Suprapubic skin (tissue), 4 donors: ENCODE measurements at regions not wholly inside any gene's neighbourhood (a gene's known extent, or its start where the extent isn't known, plus 50 kb on each side); places are given as distances from the start of the nearest gene placed in this dataset.

Experiments
- DNase-seq, 2 donors: peaks; one replicate each; pipeline ENCODE4 v3.0.0-alpha.2; 2019; ENCODE audit warnings: low spot score in 2 of 2
- H3K27ac ChIP-seq: fragments of 200-600 bp; sonication (generic); one replicate; pipeline ENCODE4 v1.5.1; 2019
- H3K27me3 ChIP-seq: fragments of 200-600 bp; sonication (generic); one replicate; pipeline ENCODE4 v1.5.1; 2019
- H3K36me3 ChIP-seq: fragments of 200-600 bp; sonication (generic); one replicate; pipeline ENCODE4 v1.5.1; 2019
- H3K4me1 ChIP-seq: fragments of 200-600 bp; sonication (generic); one replicate; pipeline ENCODE4 v1.5.1; 2019
- H3K4me3 ChIP-seq: fragments of 200-600 bp; sonication (generic); one replicate; pipeline ENCODE4 v1.5.1; 2019; ENCODE audit warnings: mild to moderate bottlenecking
- H3K9me3 ChIP-seq: fragments of 200-600 bp; sonication (generic); one replicate; pipeline ENCODE4 v1.5.1; 2019
- EP300 ChIP-seq: sonication (generic); formaldehyde crosslinking; IDR thresholded peaks from one replicate; pipeline ENCODE4 v1.6.1; 2017; ENCODE audit warnings: antibody characterized with exemption
- POLR2A ChIP-seq, 2 donors: fragments of 450-650 bp; IDR thresholded peaks; one replicate each; pipeline ENCODE4 v1.6.1; 2017; ENCODE audit warnings: antibody characterized with exemption in 2 of 2, mild to moderate bottlenecking in 2 of 2, moderate library complexity in 2 of 2
- POLR2AphosphoS5 ChIP-seq, 3 donors: sonication (generic); formaldehyde crosslinking; IDR thresholded peaks; one replicate each; pipeline ENCODE4 v1.6.1; 2017; ENCODE audit warnings: antibody characterized with exemption in 3 of 3
- WGBS: methylation state at CpG from one replicate; pipeline ENCODE4 v1.1.5; 2018; 5-methylcytosine and 5-hydroxymethylcytosine counted together
- TF ChIP-seq, protein P1 (sequence below), 2 donors: fragments of 200-600 bp in 1 of 2; fragments of 450-650 bp in 1 of 2; sonication (generic) in 1 of 2; IDR thresholded peaks; one replicate each; pipeline ENCODE4 v1.5.1; 2016 to 2019; ENCODE audit warnings: antibody characterized with exemption in 2 of 2, mild to moderate bottlenecking in 1 of 2, moderate library complexity in 1 of 2

DNA sequence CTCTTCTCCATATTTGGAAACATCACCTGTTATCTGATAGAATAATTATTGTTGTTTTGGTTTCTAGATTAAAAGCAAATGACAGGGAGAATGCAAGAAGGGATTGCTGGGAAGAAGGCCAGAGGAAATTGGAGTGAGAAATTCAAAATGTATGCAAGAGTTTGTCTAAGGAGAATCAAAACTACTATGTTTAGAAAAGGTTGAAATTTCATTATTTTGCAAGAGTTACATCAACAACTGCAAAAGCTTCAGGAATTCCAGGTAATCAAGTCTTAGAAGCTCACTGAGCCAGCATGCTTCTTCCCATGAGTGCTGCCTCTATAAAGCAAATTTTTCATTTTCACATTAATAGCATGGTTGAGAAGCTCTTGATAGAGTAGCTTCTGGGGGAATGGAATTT lies 177.2 kb upstream of the GBE1 start:
- Histone ChIP-seq H3K4me1 (no peaks in the 10 kb centered on the region), H3K27me3 (no peaks in the 10 kb centered on the region), H3K27ac (no peak overlapping the region), H3K9me3 (no peaks in the 10 kb centered on the region), H3K36me3 (no peaks in the 10 kb centered on the region), H3K4me3 (no peak overlapping the region)
- TF ChIP-seq POLR2A (IDR thresholded peaks at IDR 0.05) = no peak
- TF ChIP-seq EP300 = no peak
- TF ChIP-seq POLR2AphosphoS5 (IDR thresholded peaks at IDR 0.05) = no peak
- TF ChIP-seq, protein P1, sequence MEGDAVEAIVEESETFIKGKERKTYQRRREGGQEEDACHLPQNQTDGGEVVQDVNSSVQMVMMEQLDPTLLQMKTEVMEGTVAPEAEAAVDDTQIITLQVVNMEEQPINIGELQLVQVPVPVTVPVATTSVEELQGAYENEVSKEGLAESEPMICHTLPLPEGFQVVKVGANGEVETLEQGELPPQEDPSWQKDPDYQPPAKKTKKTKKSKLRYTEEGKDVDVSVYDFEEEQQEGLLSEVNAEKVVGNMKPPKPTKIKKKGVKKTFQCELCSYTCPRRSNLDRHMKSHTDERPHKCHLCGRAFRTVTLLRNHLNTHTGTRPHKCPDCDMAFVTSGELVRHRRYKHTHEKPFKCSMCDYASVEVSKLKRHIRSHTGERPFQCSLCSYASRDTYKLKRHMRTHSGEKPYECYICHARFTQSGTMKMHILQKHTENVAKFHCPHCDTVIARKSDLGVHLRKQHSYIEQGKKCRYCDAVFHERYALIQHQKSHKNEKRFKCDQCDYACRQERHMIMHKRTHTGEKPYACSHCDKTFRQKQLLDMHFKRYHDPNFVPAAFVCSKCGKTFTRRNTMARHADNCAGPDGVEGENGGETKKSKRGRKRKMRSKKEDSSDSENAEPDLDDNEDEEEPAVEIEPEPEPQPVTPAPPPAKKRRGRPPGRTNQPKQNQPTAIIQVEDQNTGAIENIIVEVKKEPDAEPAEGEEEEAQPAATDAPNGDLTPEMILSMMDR (IDR thresholded peaks at IDR 0.05) = no peak
- DNase-seq = no peak

DNA sequence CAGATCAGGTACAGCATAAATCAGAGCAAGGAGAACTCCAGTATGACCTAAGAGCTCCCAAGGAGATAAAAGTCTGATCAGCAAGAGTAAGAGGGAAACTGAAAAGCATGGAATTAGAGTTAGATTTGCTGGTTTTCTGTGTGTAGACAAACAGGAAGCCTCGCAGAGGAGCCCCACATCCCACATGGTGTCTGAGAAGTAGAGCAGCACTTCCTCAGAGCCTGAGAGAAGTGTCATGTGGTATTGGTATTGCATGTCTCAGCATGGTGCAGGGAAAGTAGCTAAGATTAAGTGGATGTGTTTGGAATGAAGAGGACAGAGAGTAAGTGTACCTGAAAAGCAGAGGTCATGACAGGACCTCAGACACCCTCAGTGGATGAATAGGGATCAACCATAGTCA lies 175.4 kb upstream of the GBE1 start:
- H3K27ac ChIP-seq = no peak overlapping the region
- no peak for TF ChIP-seq POLR2AphosphoS5 (IDR thresholded peaks at IDR 0.05)
- TF ChIP-seq, protein P1 (IDR thresholded peaks at IDR 0.05) = no peak
- no peak for TF ChIP-seq POLR2A (IDR thresholded peaks at IDR 0.05)
- TF ChIP-seq EP300 = no peak

DNA sequence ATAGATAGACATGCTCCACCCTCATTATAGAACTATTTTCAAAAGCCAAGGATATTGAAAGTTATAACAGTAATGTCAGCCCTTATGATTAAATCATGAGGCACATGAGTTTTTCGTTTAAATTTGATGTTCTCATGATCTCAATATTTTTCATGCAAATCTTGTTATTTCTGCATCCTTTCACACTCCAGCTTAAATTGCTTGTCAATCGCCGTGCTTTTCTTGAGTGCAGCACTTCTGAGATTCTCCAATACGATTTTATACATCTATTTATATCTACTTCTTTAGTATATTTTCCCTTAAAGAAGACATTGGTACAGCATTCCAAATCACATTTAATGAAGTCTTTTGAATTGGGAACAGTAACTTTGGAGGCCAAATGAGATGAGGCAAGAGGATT lies 171.2 kb upstream of the GBE1 start:
- H3K27ac ChIP-seq = no peak overlapping the region
- no peak overlapping the region for H3K4me3 ChIP-seq
- no peaks in the 10 kb centered on the region for H3K4me1 ChIP-seq
- H3K9me3 ChIP-seq = no peaks in the 10 kb centered on the region
- WGBS = 83% methylated on average over 4 of the region's 4 CpGs
- DNase-seq = no peak
- no peaks in the 10 kb centered on the region for H3K27me3 ChIP-seq
- TF ChIP-seq, protein P1 (IDR thresholded peaks at IDR 0.05) = no peak
- no peak for TF ChIP-seq EP300
- TF ChIP-seq POLR2AphosphoS5 (IDR thresholded peaks at IDR 0.05) = no peak
- TF ChIP-seq POLR2A (IDR thresholded peaks at IDR 0.05) = no peak
- H3K36me3 ChIP-seq = no peaks in the 10 kb centered on the region

More for the DNA sequence above, 175.4 kb upstream of the GBE1 start:
- Histone ChIP-seq H3K4me1 (no peaks in the 10 kb centered on the region), H3K36me3 (no peaks in the 10 kb centered on the region), H3K9me3 (no peaks in the 10 kb centered on the region), H3K27me3 (no peaks in the 10 kb centered on the region), H3K4me3 (no peak overlapping the region)
- no peak for DNase-seq
- WGBS = 41% methylated on average over 1 of the region's 1 CpG

DNA sequence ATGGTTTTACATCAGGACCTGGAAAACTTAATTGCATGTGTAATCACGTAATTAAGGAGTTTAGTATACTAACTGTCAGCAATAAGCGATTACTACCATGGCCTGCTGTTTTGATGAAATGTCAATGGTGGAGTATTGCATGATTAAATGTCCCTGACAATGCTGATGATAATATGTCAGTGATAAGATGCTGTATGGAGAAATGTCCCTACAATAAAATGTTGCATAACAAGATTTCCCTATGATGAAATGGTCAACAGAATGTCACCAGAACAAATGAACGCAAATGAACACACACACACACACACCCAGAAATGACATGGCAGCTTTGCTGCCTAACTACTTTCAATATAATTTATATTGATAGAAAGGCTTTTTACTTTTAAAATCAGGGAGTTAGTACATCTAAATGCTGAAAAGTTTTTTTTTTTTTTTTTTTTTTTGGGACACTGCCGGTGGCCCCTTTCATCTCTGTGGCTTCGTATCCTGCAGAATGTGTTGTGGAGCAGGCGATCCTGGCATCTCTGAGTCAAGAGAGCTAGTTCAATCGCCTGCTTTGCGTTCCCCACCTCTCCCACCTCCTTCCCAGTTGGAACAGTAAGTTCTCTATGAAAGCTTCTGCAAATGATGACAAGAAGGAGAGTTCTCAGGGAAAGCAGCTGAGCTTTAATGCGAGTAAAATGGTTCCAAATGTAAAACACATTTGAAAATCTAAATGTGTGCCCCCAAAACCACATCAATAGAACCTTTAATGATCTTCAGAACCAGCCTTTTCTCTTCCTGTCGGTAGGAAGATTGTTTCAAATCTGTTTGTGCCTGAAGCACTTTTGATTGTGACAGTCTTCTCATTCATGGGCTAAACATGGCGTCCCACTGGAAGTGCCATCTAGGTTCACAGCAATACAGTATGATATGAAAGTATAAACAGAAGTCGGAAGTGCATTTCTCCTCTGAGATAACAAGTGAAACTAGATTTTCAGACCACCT lies 170.1 kb upstream of the GBE1 start:
- 57% methylated on average over 12 of the region's 12 CpGs for WGBS
- no peaks in the 10 kb centered on the region for H3K36me3 ChIP-seq
- no peak for DNase-seq
- TF ChIP-seq EP300 (no peak), POLR2AphosphoS5 (IDR thresholded peaks at IDR 0.05) (no peak), POLR2A (IDR thresholded peaks at IDR 0.05) (no peak)
- TF ChIP-seq, protein P1 (IDR thresholded peaks at IDR 0.05) = no peak
- no peaks in the 10 kb centered on the region for H3K4me1 ChIP-seq
- H3K27ac ChIP-seq = no peak overlapping the region
- no peaks in the 10 kb centered on the region for H3K27me3 ChIP-seq
- no peak overlapping the region for H3K4me3 ChIP-seq
- H3K9me3 ChIP-seq = no peaks in the 10 kb centered on the region

DNA sequence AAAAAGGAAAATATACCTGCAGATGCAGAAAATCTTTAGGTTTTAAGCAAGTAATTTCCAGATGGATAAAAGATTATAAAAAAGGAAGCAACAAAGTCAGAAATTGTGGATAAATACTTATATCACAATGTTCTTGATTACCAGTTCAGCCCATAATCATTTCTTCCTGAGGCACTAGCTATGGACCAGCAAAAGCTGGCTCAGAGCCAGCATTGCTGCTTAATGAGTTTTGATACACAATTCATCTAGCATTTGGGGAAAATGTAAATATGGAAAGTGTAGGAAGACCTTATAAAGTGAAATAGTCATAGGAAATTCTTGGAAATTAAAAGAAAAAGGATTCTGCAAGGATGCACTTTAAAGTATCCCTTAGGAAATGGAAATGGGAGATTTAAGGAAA lies 168.3 kb upstream of the GBE1 start:
- Histone ChIP-seq H3K36me3 (no peaks in the 10 kb centered on the region), H3K9me3 (no peaks in the 10 kb centered on the region), H3K4me1 (no peaks in the 10 kb centered on the region), H3K27me3 (no peaks in the 10 kb centered on the region), H3K27ac (no peak overlapping the region), H3K4me3 (no peak overlapping the region)
- TF ChIP-seq POLR2A (IDR thresholded peaks at IDR 0.05) (no peak), EP300 (no peak), POLR2AphosphoS5 (IDR thresholded peaks at IDR 0.05) (no peak)
- TF ChIP-seq, protein P1 (IDR thresholded peaks at IDR 0.05) = no peak
- DNase-seq = no peak
